ENCODE measurements at regions not wholly inside any gene's neighbourhood (a gene's known extent, or its start where the extent isn't known, plus 50 kb on each side); places are given as distances from the start of the nearest gene placed in this dataset.

DNA sequence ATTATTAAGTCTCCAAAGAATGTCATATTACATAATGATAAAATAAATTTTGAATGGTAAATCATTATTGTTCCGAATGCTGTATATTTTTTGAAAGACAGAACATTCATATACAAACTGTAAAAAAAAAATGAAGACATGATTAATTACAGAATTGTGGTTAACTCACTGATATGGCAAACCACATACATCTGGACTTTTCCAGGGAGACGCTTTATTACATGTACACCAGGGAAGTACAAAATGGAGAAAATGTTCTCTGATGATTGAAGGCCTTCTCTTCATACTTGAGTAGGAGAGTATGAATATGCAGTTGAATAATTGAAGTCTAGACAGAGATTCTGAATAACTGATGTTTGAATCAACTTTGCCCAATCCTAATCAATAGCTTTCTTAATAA is 1886.9 kb downstream of the EFNA5 start:
- TF ChIP-seq GATA2 (IDR thresholded peaks at IDR 0.05; ENCODE audit: low read depth, low read length) (no peak), GATA3 (IDR thresholded peaks at IDR 0.05; ENCODE audit: low read depth, low read length) (no peak)
